HG02981 (cell line): ENCODE measurements at regions not wholly inside any gene's neighbourhood (a gene's known extent, or its start where the extent isn't known, plus 50 kb on each side); places are given as distances from the start of the nearest gene placed in this dataset.

Experiments used
- ATAC-seq: cut with Tn5 transposase; IDR thresholded peaks from one replicate; pipeline ENCODE4 v1.9.1; 2021; ENCODE audit warnings: mild to moderate bottlenecking, moderate library complexity; ENCODE audit not compliant: unreplicated experiment

DNA sequence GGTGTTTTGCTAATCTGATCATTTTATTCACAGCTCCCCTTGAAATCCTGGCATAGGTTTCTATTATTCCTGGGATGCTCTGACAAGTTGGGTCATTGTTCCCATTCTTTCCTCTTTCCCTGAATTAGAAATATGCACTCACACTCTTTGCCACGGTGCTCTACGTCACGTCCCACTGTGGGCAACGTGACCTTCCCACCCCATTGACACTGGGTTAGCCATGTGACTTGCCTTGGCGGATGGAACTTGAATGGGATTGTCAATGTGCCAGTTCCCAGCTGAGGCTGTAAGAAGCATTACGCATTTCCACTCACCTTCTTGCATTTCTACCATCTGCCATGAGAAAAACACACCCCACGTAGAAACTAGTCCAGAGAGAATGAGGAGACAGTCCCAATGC lies 492.4 kb downstream of the SHISA9 start:
- no peak for ATAC-seq

- no peak for ATAC-seq
Measured at GRCh38 chr16:13394488-13394887, 493.1 kb downstream of the SHISA9 start.

- no peak for ATAC-seq
Measured at GRCh38 chr16:13397126-13397525, 495.7 kb downstream of the SHISA9 start.

DNA sequence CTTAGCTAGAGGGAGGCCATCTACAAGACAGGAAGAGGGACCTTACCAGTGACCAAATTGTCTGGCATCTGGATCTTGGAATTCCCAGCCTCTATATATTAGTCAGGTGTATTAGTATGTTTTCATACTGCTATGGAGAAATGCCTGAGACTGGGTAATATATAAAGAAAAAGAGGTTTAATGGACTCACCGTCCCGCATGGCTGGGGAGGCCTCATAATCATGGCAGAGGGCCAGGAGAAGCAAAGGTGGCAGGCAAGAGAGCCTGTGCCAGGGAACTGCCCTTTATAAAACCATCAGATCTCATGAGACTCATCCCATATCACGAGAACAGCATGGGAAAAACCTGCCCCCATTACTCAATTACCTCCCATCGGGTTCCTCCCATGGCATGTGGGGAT lies 500.2 kb downstream of the SHISA9 start:
- ATAC-seq, result no peak

GRCh38 chr16:13402601-13403000 lies 501.2 kb downstream of the SHISA9 start:
- no peak for ATAC-seq

DNA sequence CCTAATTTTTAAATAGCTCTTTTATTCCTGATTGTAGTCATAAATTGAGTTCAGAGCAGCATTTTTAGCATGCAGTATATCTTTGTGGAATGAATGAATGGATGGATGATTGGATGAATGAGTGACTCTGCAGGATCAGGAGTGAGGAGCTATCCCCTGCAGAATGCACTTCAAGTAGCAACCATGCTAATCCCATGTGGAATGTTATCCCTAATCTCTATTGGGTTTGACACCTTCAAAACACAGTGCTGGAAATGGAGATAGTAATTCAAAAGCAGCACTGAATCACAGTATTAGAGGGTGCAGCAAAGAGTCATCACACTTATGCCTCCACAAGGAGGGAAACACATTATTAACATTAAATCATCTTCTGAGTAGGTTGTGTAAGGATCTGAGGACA lies 501.9 kb downstream of the SHISA9 start:
- ATAC-seq, result no peak

- ATAC-seq, result no peak
Measured at GRCh38 chr16:13414154-13414553, 505.8 kb upstream of the ERCC4 start.

- no peak for ATAC-seq
Measured at GRCh38 chr16:13419589-13419988, 500.4 kb upstream of the ERCC4 start.

- ATAC-seq, result no peak
Measured at GRCh38 chr16:13421726-13422125, 498.2 kb upstream of the ERCC4 start.

- ATAC-seq, result no peak
Measured at GRCh38 chr16:13425836-13426235, 494.1 kb upstream of the ERCC4 start.

DNA sequence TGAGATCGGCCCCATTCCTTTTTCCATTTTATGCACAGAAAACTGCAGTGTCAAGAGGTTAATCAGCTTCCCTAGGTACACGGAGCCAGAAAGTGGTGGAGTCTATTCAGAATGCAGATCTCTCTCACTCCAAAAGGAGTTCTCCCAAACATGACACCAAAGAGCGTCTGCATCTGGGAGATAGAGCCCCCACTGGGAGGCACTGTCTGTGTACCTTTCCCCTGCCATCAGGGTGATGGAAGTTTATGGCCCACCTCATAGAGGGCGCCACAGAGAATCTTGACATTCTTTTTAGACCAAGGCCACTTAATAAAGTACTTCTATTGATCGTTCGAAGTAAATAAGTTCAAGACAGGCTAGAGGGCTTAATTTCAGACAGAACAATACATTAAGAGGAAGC lies 493.7 kb upstream of the ERCC4 start:
- no peak for ATAC-seq

DNA sequence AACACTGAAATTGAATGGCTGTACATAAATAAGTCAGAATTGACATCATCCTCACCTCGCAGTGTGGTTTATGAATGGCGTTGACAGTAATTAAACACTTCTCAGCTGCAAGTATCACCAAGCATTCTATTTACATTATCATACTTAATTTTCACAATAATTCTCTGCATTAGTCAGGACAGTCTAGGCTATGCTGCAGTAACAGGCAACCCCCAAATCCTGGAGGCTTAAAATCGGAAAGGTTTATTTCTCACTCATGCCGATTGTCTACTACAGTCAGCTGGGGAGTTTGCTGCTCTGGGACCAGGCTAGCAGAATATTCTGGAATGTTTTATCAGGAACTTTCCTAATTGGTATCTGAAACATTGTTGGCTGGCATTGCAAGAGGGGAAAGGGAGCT lies 493.2 kb upstream of the ERCC4 start:
- ATAC-seq, result no peak

GRCh38 chr16:13427943-13428342 lies 492.0 kb upstream of the ERCC4 start:
- no peak for ATAC-seq

- no peak for ATAC-seq
Measured at GRCh38 chr16:13429416-13429815, 490.5 kb upstream of the ERCC4 start.

- ATAC-seq, result no peak
Measured at GRCh38 chr16:13435415-13435814, 484.5 kb upstream of the ERCC4 start.

DNA sequence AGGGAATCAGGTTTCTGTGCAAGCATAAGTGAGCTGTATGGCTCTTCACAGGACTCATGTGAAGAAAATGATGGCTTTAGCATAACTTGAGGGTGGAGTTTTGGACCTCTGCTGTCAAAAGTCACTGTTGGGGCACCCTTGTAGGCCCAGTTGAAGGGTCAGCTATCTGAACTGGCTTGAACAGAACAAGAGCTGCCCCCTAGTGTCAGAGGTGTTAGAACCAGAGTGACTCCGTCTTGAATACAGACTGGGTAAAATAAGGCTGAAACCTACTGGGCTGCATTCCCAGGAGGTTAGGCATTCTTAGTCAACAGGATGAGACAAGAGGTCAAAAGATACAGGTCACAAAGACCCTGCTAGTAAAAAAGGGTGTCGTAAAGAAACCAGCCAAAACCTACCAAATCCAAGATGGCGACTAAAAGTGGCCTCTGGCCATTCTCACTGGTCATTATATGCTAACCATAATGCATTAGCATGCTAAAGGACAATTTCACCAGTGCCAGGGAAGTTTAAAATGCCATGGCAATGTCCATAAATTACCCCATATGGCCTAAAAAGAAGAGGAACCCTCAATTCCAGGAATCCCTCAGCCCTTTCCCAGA lies 484.0 kb upstream of the ERCC4 start:
- ATAC-seq, result no peak

DNA sequence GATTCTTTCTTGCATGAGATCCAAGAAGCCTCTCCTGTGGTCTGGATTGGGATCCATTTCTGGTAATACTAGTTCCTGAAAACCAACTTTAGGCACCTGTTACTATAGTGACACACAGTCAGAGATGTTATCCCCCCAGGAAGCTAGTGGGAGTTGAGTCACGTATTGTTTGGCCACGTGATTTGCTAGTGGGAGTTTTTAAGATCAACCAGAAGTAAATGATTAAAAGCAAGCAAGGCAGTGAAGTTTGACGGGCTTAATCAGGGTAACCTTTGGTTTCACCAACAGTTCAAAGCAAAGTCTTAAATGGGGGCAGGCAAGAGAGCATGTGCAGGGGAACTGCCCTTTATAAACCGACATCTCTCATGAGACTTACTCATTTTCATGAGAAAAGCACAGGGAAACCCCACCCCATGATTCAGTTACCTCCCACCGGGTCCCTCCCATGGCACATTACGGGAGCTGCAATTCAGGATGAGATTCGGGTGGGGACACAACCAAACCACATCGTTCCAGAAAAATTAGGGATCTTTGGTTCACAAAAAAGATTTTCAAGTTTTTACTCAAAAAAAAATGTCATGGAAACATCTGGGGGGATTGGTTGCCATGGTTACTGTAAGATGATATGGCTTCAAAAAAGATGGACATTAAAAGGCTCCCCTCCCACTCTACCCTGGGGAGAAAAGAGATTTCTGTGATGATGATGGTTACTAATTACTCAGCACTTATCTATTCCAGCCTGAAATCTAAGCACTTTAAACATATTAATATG lies 483.1 kb upstream of the ERCC4 start:
- ATAC-seq, result peak; percentile 74

- ATAC-seq, result no peak
Measured at GRCh38 chr16:13437413-13437795, 482.6 kb upstream of the ERCC4 start.

- ATAC-seq, result no peak
Measured at GRCh38 chr16:13438064-13438463, 481.9 kb upstream of the ERCC4 start.

GRCh38 chr16:13439766-13440165 lies 480.2 kb upstream of the ERCC4 start:
- no peak for ATAC-seq

GRCh38 chr16:13441675-13442074 lies 478.3 kb upstream of the ERCC4 start:
- ATAC-seq, result peak; percentile 62

- ATAC-seq, result no peak
Measured at GRCh38 chr16:13448346-13448745, 471.6 kb upstream of the ERCC4 start.

DNA sequence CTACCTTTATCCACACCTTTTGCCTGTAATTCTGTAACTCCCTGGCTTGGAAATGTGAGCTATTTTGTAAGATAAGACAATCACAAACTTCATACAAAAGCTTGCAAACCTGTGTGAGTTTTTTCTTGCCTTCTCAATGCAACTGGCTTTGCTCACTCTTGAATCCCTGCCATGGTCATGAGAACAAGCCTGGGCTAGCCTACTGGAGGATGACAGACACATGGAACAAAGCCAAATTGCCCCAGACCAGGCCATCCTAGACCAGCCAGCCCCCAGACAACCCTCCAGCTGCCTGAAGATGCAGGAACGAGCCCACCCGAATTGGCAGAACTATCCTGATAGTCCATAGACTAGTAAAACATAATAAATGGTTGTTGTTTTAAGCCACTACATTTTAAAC lies 466.6 kb upstream of the ERCC4 start:
- no peak for ATAC-seq
